ENCODE measurements at regions not wholly inside any gene's neighbourhood (a gene's known extent, or its start where the extent isn't known, plus 50 kb on each side); places are given as distances from the start of the nearest gene placed in this dataset.

- TF ChIP-seq POLR2A (IDR thresholded peaks at IDR 0.05) (no peak), CTCF (IDR thresholded peaks at IDR 0.05) (no peak)
These were observed 122.1 kb downstream of the NUF2 start for GRCh38 chr1:163443863-163444262.
